Stomach (tissue), 8 donors: ENCODE measurements at regions not wholly inside any gene's neighbourhood (a gene's known extent, or its start where the extent isn't known, plus 50 kb on each side); places are given as distances from the start of the nearest gene placed in this dataset.

Experiments used
- DNase-seq, 2 donors: peaks; one replicate each; pipeline versions ENCODE4 v3.0.0 to v3.0.0-alpha.2; 2013 to 2019
- H3K27ac ChIP-seq, 5 donors: fragments of 200-600 bp in 4 of 5; sonication (generic) in 4 of 5; one replicate each; pipeline ENCODE4 v1.5.1; 2013 to 2019; ENCODE audit warnings: mild to moderate bottlenecking in 1 of 5, moderate library complexity in 1 of 5
- H3K27me3 ChIP-seq, 3 donors: fragments of 200-600 bp; sonication (generic); one replicate each; pipeline ENCODE4 v1.5.1; 2017 to 2019; ENCODE audit warnings: mixed run types in 1 of 3
- H3K36me3 ChIP-seq, 4 donors: fragments of 200-600 bp; sonication (generic); 1 replicate in 3 of 4; 2 replicates in 1 of 4; pipeline ENCODE4 v1.5.1; 2016 to 2019
- H3K4me1 ChIP-seq, 4 donors: fragments of 200-600 bp; sonication (generic); one replicate each; pipeline ENCODE4 v1.5.1; 2016 to 2019
- H3K4me3 ChIP-seq, 4 donors: fragments of 200-600 bp; sonication (generic) in 3 of 4; one replicate each; pipeline ENCODE4 v1.5.1; 2016 to 2019; ENCODE audit warnings: mild to moderate bottlenecking in 1 of 4
- H3K9me3 ChIP-seq, 4 donors: fragments of 200-600 bp; sonication (generic); one replicate each; pipeline ENCODE4 v1.5.1; 2016 to 2019
- EP300 ChIP-seq: sonication (generic); formaldehyde crosslinking; IDR thresholded peaks from one replicate; pipeline ENCODE4 v1.6.1; 2017; ENCODE audit warnings: antibody characterized with exemption
- POLR2A ChIP-seq, 4 donors: fragments of 450-650 bp; IDR thresholded peaks; one replicate each; pipeline ENCODE4 v1.6.1; 2016; ENCODE audit warnings: antibody characterized with exemption in 4 of 4, control low read depth in 2 of 4, mild to moderate bottlenecking in 1 of 4, moderate library complexity in 1 of 4
- POLR2AphosphoS5 ChIP-seq, 3 donors: sonication (generic); formaldehyde crosslinking; IDR thresholded peaks; one replicate each; pipeline ENCODE4 v1.6.1; 2016; ENCODE audit warnings: antibody characterized with exemption in 3 of 3
- WGBS, 5 donors: extraction: QIAGEN DNeasy Blood & Tissue Kit in 3 of 5; methylation state at CpG; one replicate each; pipeline versions ENCODE4 v1.1.5 to v1.1.7; 2013 to 2018; 5-methylcytosine and 5-hydroxymethylcytosine counted together
- intact Hi-C: fragments of 100-400 bp; cut with DNase I; formaldehyde crosslinking; loops from one replicate; pipeline ENCODE4 v1.15.1; 2023; ENCODE audit warnings: low total_unique reads
- TF ChIP-seq, protein P1 (sequence below), 7 experiments: fragments of 450-650 bp in 4 of 7; fragments of 200-600 bp in 3 of 7; sonication (generic) in 3 of 7; IDR thresholded peaks; one replicate each; pipeline ENCODE4 v1.5.1; 2016 to 2019; ENCODE audit warnings: antibody characterized with exemption in 7 of 7, control low read depth in 2 of 7, mild to moderate bottlenecking in 1 of 7
- donor health status: healthy with polysubstance abuse.
- donor health status: Bipolar disorder and iron deficiency.
- donor health status: healthy.

DNA sequence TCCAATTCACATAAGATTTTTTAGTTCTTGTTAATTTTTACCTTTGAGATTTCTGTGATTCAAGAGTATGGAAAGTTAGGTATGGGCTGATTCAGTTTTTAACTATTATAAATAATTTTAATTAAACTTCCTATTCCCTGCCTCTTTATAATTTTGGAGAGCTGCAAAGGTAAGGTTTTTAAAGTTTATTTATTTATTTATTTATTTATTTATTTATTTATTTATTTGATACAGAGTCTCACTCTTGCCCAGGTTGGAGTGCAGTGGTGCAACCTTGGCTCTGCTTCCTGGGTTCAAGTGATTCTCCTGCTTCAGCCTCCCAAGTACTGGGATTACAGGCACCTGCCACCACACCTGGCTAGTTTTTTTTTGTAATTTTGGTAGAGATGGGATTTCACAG is 215.5 kb upstream of the FIGN start:
- H3K27me3 ChIP-seq: no peaks in the 10 kb centered on the region
- H3K27ac ChIP-seq: no peak overlapping the region
- no peak overlapping the region for H3K4me3 ChIP-seq
- no peak for TF ChIP-seq EP300
- no peak for TF ChIP-seq POLR2AphosphoS5 (IDR thresholded peaks at IDR 0.05)
- H3K4me1 ChIP-seq: no peaks in the 10 kb centered on the region
- no peak for DNase-seq
- intact Hi-C loops: no loop called here
- H3K36me3 ChIP-seq: no peaks in the 10 kb centered on the region
- peaks cover 0 to 6% (median 0%) of the 10 kb centered on the region in 4 donors for H3K9me3 ChIP-seq

DNA sequence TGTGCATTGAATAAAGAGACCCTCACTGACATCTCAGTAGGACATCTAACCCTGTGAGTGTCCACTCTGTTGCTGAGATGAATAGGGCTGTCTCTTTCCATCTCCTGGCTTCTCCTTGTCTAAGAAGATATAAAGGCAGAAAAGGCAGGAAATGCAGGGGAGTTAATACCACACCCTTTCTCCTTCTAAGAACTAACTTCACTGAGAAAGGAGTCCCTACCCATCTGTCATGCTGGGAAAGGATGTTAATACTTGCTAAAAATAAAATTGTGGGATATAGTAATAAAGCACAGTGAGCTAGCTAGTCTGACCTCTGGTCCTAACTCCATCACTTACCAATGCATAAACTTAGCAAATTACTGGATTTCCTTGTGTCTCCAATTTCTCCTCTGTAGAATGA is 213.9 kb upstream of the FIGN start:
- DNase-seq: no peak
- Histone ChIP-seq H3K9me3 (peaks cover 0 to 6% (median 0%) of the 10 kb centered on the region in 4 donors), H3K4me3 (no peak overlapping the region), H3K4me1 (no peaks in the 10 kb centered on the region), H3K36me3 (no peaks in the 10 kb centered on the region), H3K27me3 (no peaks in the 10 kb centered on the region), H3K27ac (no peak overlapping the region)
- TF ChIP-seq POLR2A (IDR thresholded peaks at IDR 0.05): no peak
- TF ChIP-seq POLR2AphosphoS5 (IDR thresholded peaks at IDR 0.05): no peak
- TF ChIP-seq EP300: no peak
- TF ChIP-seq, protein P1, sequence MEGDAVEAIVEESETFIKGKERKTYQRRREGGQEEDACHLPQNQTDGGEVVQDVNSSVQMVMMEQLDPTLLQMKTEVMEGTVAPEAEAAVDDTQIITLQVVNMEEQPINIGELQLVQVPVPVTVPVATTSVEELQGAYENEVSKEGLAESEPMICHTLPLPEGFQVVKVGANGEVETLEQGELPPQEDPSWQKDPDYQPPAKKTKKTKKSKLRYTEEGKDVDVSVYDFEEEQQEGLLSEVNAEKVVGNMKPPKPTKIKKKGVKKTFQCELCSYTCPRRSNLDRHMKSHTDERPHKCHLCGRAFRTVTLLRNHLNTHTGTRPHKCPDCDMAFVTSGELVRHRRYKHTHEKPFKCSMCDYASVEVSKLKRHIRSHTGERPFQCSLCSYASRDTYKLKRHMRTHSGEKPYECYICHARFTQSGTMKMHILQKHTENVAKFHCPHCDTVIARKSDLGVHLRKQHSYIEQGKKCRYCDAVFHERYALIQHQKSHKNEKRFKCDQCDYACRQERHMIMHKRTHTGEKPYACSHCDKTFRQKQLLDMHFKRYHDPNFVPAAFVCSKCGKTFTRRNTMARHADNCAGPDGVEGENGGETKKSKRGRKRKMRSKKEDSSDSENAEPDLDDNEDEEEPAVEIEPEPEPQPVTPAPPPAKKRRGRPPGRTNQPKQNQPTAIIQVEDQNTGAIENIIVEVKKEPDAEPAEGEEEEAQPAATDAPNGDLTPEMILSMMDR (IDR thresholded peaks at IDR 0.05): no peak
- intact Hi-C loops: no loop called here

DNA sequence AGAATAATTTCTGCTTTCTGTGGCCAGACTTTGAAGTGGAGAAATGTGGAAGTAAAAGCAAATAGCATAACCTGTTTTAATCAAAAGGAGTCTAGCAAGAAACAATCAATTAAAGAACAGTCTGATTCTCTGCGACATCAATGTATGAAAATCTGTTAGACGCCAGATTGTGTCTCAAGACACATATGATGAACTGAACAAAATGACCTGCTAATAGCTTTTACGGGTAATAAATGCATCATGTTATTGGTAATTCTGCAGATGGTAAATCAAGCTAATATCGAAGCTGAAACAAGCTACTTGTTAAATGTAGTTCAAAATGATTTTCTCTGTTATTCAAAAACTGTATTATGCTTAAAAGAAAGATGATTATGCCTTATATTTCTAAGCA is 208.5 kb upstream of the FIGN start:
- Histone ChIP-seq H3K36me3 (no peaks in the 10 kb centered on the region), H3K27ac (no peak overlapping the region), H3K4me3 (no peak overlapping the region), H3K9me3 (no peaks in the 10 kb centered on the region), H3K27me3 (no peaks in the 10 kb centered on the region), H3K4me1 (no peaks in the 10 kb centered on the region)
- TF ChIP-seq POLR2AphosphoS5 (IDR thresholded peaks at IDR 0.05) (no peak), EP300 (no peak), POLR2A (IDR thresholded peaks at IDR 0.05) (no peak)
- TF ChIP-seq, protein P1 (IDR thresholded peaks at IDR 0.05): no peak
- intact Hi-C loops: no loop called here
- 84 to 97% (median 89%) methylated on average over 4 of the region's 4 CpGs for WGBS, 5 donors
- DNase-seq: no peak

DNA sequence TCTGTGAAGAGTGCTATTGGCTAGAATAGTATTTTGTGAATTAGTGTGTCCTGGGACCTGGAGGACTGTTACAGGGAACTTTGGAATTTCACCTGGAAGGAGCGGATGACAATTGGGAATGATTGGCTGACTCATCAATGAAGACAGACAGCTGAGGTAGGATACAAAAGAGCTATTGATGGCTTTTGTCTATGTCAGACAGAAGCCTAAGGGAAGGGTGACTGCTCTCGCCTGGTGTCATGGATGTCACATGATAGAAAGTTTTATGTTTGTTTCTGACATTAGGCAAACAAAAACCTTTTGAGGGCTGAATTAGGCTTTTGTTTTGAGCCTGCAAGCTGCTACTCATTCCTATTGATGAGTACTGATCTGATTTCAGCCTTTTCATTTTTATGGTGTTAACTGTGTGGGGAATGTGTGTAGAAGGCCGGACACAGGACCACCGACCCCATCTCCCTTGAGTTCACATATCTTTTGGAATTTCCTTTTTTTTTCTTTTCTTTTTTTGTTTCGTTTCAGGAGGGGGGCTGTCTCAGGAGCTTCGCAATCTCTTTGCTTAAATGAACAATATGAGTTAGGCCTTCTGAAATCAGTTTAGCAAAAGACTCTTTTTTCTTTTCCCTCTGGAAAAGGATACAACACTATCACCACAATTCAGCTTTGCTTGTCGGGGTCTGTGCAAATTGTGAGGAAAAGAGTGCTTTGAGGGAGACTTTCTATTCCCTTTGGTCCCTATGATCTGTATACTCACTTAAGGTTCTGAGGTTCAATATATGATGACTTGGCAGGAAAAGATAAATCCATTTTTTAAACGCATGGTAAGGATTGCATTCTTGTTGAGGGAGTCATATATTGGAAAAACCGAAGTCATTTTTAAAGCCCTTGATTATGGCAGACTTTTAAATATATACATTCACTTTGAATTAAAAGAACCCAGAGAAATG is 207.9 kb upstream of the FIGN start:
- WGBS, 5 donors: 69 to 76% (median 75%) methylated on average over 9 of the region's 9 CpGs
- no peaks in the 10 kb centered on the region for H3K9me3 ChIP-seq
- intact Hi-C loops: no loop called here
- no peaks in the 10 kb centered on the region for H3K27me3 ChIP-seq
- no peak for TF ChIP-seq POLR2A (IDR thresholded peaks at IDR 0.05)
- TF ChIP-seq EP300: no peak
- TF ChIP-seq, protein P1 (IDR thresholded peaks at IDR 0.05): no peak
- TF ChIP-seq POLR2AphosphoS5 (IDR thresholded peaks at IDR 0.05): no peak
- no peak overlapping the region for H3K4me3 ChIP-seq
- no peaks in the 10 kb centered on the region for H3K4me1 ChIP-seq
- H3K36me3 ChIP-seq: no peaks in the 10 kb centered on the region
- DNase-seq: no peak
- H3K27ac ChIP-seq: no peak overlapping the region

DNA sequence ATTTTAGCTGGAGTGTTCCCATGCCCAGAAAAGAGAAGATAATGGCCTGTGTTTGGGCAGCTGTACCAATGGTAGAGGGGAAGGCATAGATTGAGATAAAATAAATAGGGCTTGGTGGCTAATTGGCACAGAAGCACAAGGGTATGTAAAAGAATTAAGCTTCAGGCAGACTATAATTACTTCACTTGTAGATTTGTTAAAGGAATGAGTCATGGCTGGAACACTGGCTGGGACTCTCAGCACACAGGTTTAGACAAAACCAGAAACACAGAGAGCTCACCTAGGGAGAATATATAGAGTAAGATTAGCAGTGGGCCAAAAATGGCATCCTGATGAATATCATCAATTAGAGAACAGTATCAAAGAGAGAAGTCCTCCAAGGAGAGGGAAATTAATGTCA is 198.3 kb upstream of the FIGN start:
- H3K4me3 ChIP-seq: no peak overlapping the region
- no peaks in the 10 kb centered on the region for H3K27me3 ChIP-seq
- H3K36me3 ChIP-seq: no peaks in the 10 kb centered on the region
- intact Hi-C loops: no loop called here
- TF ChIP-seq POLR2AphosphoS5 (IDR thresholded peaks at IDR 0.05): no peak
- TF ChIP-seq, protein P1 (IDR thresholded peaks at IDR 0.05): no peak
- no peak for TF ChIP-seq POLR2A (IDR thresholded peaks at IDR 0.05)
- TF ChIP-seq EP300: no peak
- no peaks in the 10 kb centered on the region for H3K9me3 ChIP-seq
- no peaks in the 10 kb centered on the region for H3K4me1 ChIP-seq
- no peak for DNase-seq
- no peak overlapping the region for H3K27ac ChIP-seq
